K562 (cell line): ENCODE measurements at regions not wholly inside any gene's neighbourhood (a gene's known extent, or its start where the extent isn't known, plus 50 kb on each side); places are given as distances from the start of the nearest gene placed in this dataset.
A peak's percentile ranks its signal among the peaks of the same experiment; 100 is the strongest.

Experiments used
- ATAC-seq: fragments of 200-7000 bp; cut with Tn5 transposase; 3 replicates; pipeline ENCODE4 v1.9.1; 2020; ENCODE audit warnings: moderate library complexity
- BruUV-seq: library from RNA; stranded (reverse); fragments of 400-500 nt; replicated peaks from 2 replicates; lab custom pipeline; 2021; lab: Mats Ljungman, UMichigan
- CTCF ChIA-PET: fragments of 300-600 bp; formaldehyde crosslinking; extraction: SDS; loops from one replicate; lab custom pipeline; 2021; ENCODE audit warnings: low intra/inter-chr PET ratio; lab: Yijun Ruan, JAX
- POLR2A ChIA-PET: fragments of 300-600, 350-650 bp; sonication (Branson Sonifier 250); formaldehyde crosslinking; extraction: SDS; loops from one replicate; lab custom pipeline; 2021; ENCODE audit warnings: antibody characterized with exemption, inconsistent platforms; lab: Yijun Ruan, JAX
- DNase-seq, 4 experiments: peaks; one replicate each; pipeline versions ENCODE4 v3.0.0 to v3.0.0-alpha.2; 2011 to 2018; ENCODE audit warnings: low spot score in 3 of 4, mixed read lengths in 3 of 4; ENCODE audit errors: extremely low read depth in 1 of 4
- FAIRE-seq: peaks from 2 replicates; lab custom pipeline; 2011; peaks lifted over from hg19 to GRCh38; lab: Jason Lieb, UNC
- H2AFZ ChIP-seq: 2 replicates; pipeline ENCODE4 v1.6.0; 2011; ENCODE audit warnings: low read depth, low read length, control low read depth, inconsistent platforms
- H3K27ac ChIP-seq: fragments of 200-600 bp; 3 replicates; pipeline ENCODE4 v1.8.0; 2011; ENCODE audit warnings: low read depth, mild to moderate bottlenecking, control low read depth, inconsistent platforms, low read length, moderate library complexity, mixed read lengths; ENCODE audit errors: extremely low read depth
- H3K27me3 ChIP-seq, 2 experiments: fragments of 300-600 bp in 1 of 2; 2 replicates in 1 of 2; 3 replicates in 1 of 2; pipeline versions ENCODE4 v1.6.0 to v1.8.0; 2011; ENCODE audit warnings: inconsistent platforms in 2 of 2, low read length in 2 of 2, mild to moderate bottlenecking in 1 of 2, mixed read lengths in 1 of 2, moderate library complexity in 1 of 2; ENCODE audit not compliant: control insufficient read depth in 2 of 2, insufficient read depth in 2 of 2
- H3K36me3 ChIP-seq: fragments of 300-600 bp; 3 replicates; pipeline ENCODE4 v1.8.0; 2011; ENCODE audit warnings: mild to moderate bottlenecking, low read length, inconsistent platforms; ENCODE audit not compliant: control insufficient read depth, insufficient read depth
- H3K4me1 ChIP-seq, 2 experiments: fragments of 200-600 bp in 1 of 2; replicated peaks in 1 of 2; 2 replicates in 1 of 2; 3 replicates in 1 of 2; pipeline versions ENCODE4 v1.5.1 to v1.8.0; 2011; ENCODE audit warnings: inconsistent platforms in 2 of 2, low read length in 2 of 2, mild to moderate bottlenecking in 1 of 2, mixed read lengths in 1 of 2, moderate library complexity in 1 of 2; ENCODE audit not compliant: control insufficient read depth in 2 of 2, insufficient read depth in 2 of 2
- H3K4me2 ChIP-seq: 2 replicates; pipeline ENCODE4 v1.6.1; 2011; ENCODE audit warnings: low read length, control low read depth, inconsistent platforms, mixed read lengths; ENCODE audit not compliant: insufficient read depth
- H3K4me3 ChIP-seq: fragments of 200-600 bp; sonication (generic), shearing (Covaris generic); 2 replicates; pipeline ENCODE4 v1.5.1; 2016; ENCODE audit warnings: control low read depth, inconsistent platforms
- H3K79me2 ChIP-seq: fragments of 200-600 bp; 3 replicates; pipeline ENCODE4 v1.8.0; 2011; ENCODE audit warnings: low read length, inconsistent platforms; ENCODE audit not compliant: control insufficient read depth, insufficient read depth
- H3K9ac ChIP-seq, 2 experiments: 2 replicates each; pipeline versions ENCODE4 v1.6.0 to v1.6.1; 2011; ENCODE audit warnings: low read depth in 2 of 2, low read length in 2 of 2, control low read depth in 1 of 2, inconsistent platforms in 1 of 2, mild to moderate bottlenecking in 1 of 2, mixed read lengths in 1 of 2; ENCODE audit not compliant: insufficient read depth in 1 of 2
- H3K9me1 ChIP-seq: one replicate; pipeline ENCODE4 v1.6.0; 2011; ENCODE audit warnings: inconsistent platforms, mild to moderate bottlenecking, low read length, moderate library complexity; ENCODE audit not compliant: control insufficient read depth, insufficient read depth
- H3K9me3 ChIP-seq: replicated peaks from 2 replicates; pipeline ENCODE4 v1.5.1; 2011; ENCODE audit warnings: low read depth, low read length, inconsistent platforms; ENCODE audit not compliant: control insufficient read depth, insufficient read depth
- H4K20me1 ChIP-seq: replicated peaks from 2 replicates; pipeline ENCODE4 v1.6.1; 2011; ENCODE audit warnings: low read length, inconsistent platforms, mixed read lengths; ENCODE audit not compliant: control insufficient read depth, insufficient read depth
- CBFB ChIP-seq: sonication (generic); formaldehyde crosslinking; IDR thresholded peaks from 2 replicates; pipeline ENCODE4 v1.4.0; 2020; ENCODE audit warnings: mild to moderate bottlenecking, missing genetic modification reagents
- GTF2A2 ChIP-seq: IDR thresholded peaks from 2 replicates; pipeline ENCODE4 v1.6.1; 2016; ENCODE audit warnings: mild to moderate bottlenecking, missing genetic modification characterization, missing compliant biosample characterization
- MCM5 ChIP-seq: fragments of 450-650 bp; IDR thresholded peaks from 2 replicates; pipeline ENCODE4 v1.6.1; 2016; ENCODE audit warnings: low read depth
- PHF20 ChIP-seq: fragments of 450-650 bp; IDR thresholded peaks from 2 replicates; pipeline ENCODE4 v1.6.1; 2018; ENCODE audit not compliant: partially characterized antibody
- RHOXF2B ChIP-seq: fragments of 250-450 bp; sonication (Bioruptor Pico); conservative IDR thresholded peaks from 2 replicates; pipeline ENCODE4 v1.5.1; 2021
- TAF9B ChIP-seq: fragments of 450-650 bp; IDR thresholded peaks from 2 replicates; pipeline ENCODE4 v1.6.1; 2018; ENCODE audit warnings: mild to moderate bottlenecking; ENCODE audit not compliant: partially characterized antibody
- USF1 ChIP-seq: sonication (generic); formaldehyde crosslinking; IDR thresholded peaks from 2 replicates; pipeline ENCODE4 v1.9.0; 2022; ENCODE audit warnings: mild to moderate bottlenecking, missing genetic modification reagents
- ZNF146 ChIP-seq: IDR thresholded peaks from one replicate; pipeline ENCODE4 v1.6.1; 2018; ENCODE audit warnings: missing compliant biosample characterization; ENCODE audit not compliant: unreplicated experiment
- ZNF184 ChIP-seq: sonication (generic); formaldehyde crosslinking; IDR thresholded peaks from 2 replicates; pipeline ENCODE4 v1.5.0; 2020; ENCODE audit warnings: missing genetic modification reagents
- ZNF589 ChIP-seq: fragments of 200-800 bp; sonication (Bioruptor generic); IDR thresholded peaks from 2 replicates; pipeline ENCODE4 v1.6.1; 2016; ENCODE audit warnings: low read depth, missing genetic modification characterization, missing compliant biosample characterization
- ZNF830 ChIP-seq: fragments of 250-450 bp; sonication (Bioruptor Pico); IDR thresholded peaks from 2 replicates; pipeline ENCODE4 v1.5.0; 2021; ENCODE audit warnings: mild to moderate bottlenecking
- WGBS: fragments of 100-300 bp; shearing (Covaris generic); methylation state at CpG from one replicate; pipeline ENCODE4 v1.1.6; 2016; ENCODE audit warnings: low coverage, mixed read lengths; ENCODE audit not compliant: insufficient coverage; ENCODE audit errors: missing lambda C conversion rate; 5-methylcytosine and 5-hydroxymethylcytosine counted together
- in situ Hi-C: fragments of 300-500 bp; cut with MboI; formaldehyde crosslinking; loops from 4 replicates; pipeline ENCODE4 v1.15.0; 2018; ENCODE audit warnings: inconsistent platforms, mixed read lengths
- intact Hi-C: fragments of 100-400 bp; cut with micrococcal nuclease; formaldehyde crosslinking; loops from 2 replicates; pipeline ENCODE4 v1.14.2; 2022

GRCh38 chr16:87250431-87250960, 66.7 kb downstream of the C16orf95 start:
- in situ Hi-C loops = no loop called here

GRCh38 chr16:87252269-87252970, 64.8 kb downstream of the C16orf95 start:
- Histone ChIP-seq H3K27ac (no peak overlapping the region), H3K27me3 (no peaks in the 10 kb centered on the region; a peak in 1 of 5 replicates), H4K20me1 (no peaks in the 10 kb centered on the region), H3K4me1 (no peaks in the 10 kb centered on the region), H3K9me1 (no peaks in the 10 kb centered on the region), H3K4me2 (no peak overlapping the region), H3K9me3 (no peaks in the 10 kb centered on the region), H3K79me2 (no peaks in the 10 kb centered on the region), H3K36me3 (no peaks in the 10 kb centered on the region; the same call in 2 of the 3 replicates), H2AFZ (no peak overlapping the region), H3K9ac (no peak overlapping the region), H3K4me3 (no peak overlapping the region)
- WGBS = 30% methylated on average over 12 of the region's 12 CpGs
- DNase-seq (no peak), ATAC-seq (no peak), FAIRE-seq (no peak)
- intact Hi-C loops = no loop called here
- in situ Hi-C loops = no loop called here
- CTCF ChIA-PET = no interaction called here
- POLR2A ChIA-PET = interaction anchor here (0.6 kb wide), 1 partner anchor 1306 kb away, joined by 4 read pairs; no protein-coding TSS in a partner anchor
- TF ChIP-seq RHOXF2B (CRISPR knock-in tag) (no peak), USF1 (CRISPR knock-in tag) (no peak), GTF2A2 (tag) (no peak), ZNF589 (CRISPR knock-in tag) (no peak), MCM5 (no peak), ZNF146 (CRISPR knock-in tag) (peak; percentile 73)
- no TSS peak for BruUV-seq

More at GRCh38 chr16:87250431-87250960, 66.7 kb downstream of the C16orf95 start:
- no peaks in the 10 kb centered on the region for H3K9me1 ChIP-seq
- 36% methylated on average over 2 of the region's 2 CpGs for WGBS
- FAIRE-seq = no peak
- no peak for ATAC-seq
- H4K20me1 ChIP-seq = no peaks in the 10 kb centered on the region; the same call in 1 of the 2 replicates
- H3K9me3 ChIP-seq = no peaks in the 10 kb centered on the region
- H3K9ac ChIP-seq = no peak overlapping the region
- intact Hi-C loops = no loop called here
- no peak for TF ChIP-seq PHF20
- no peak for TF ChIP-seq CBFB (CRISPR knock-in tag)
- TF ChIP-seq ZNF830 (CRISPR knock-in tag) = no peak
- TF ChIP-seq TAF9B = no peak
- TF ChIP-seq ZNF184 = no peak
- H3K27me3 ChIP-seq = peaks cover 0 to 7% of the 10 kb centered on the region in 2 experiments; a peak in 2 of 5 replicates
- ChIA-PET POLR2A (interaction anchor here (1.2 to 1.3 kb wide), 2 partner anchors 9 to 20 kb away, joined by 3 read pairs; no protein-coding TSS in a partner anchor), CTCF (no interaction called here)
- no peak overlapping the region for H2AFZ ChIP-seq
- no peaks in the 10 kb centered on the region for H3K79me2 ChIP-seq
- BruUV-seq = no TSS peak
- no peak for DNase-seq
- H3K27ac ChIP-seq = no peak overlapping the region
- H3K4me3 ChIP-seq = no peak overlapping the region
- no peak overlapping the region for H3K4me2 ChIP-seq
- H3K36me3 ChIP-seq = no peaks in the 10 kb centered on the region; the same call in 2 of the 3 replicates
- no peaks in the 10 kb centered on the region for H3K4me1 ChIP-seq
